ENCODE measurements at regions not wholly inside any gene's neighbourhood (a gene's known extent, or its start where the extent isn't known, plus 50 kb on each side); places are given as distances from the start of the nearest gene placed in this dataset.

- no peak for DNase-seq (ENCODE audit: low read depth in 4 of 4, low spot score in 3 of 4)
These were observed 52.8 kb upstream of the EGLN3 start for GRCh38 chr14:34003691-34004090.

GRCh38 chr14:34003082-34003668 lies 52.3 kb upstream of the EGLN3 start:
- no peak for DNase-seq (ENCODE audit: low read depth in 4 of 4, low spot score in 3 of 4)
